H7 (cell line): ENCODE measurements at regions not wholly inside any gene's neighbourhood (a gene's known extent, or its start where the extent isn't known, plus 50 kb on each side); places are given as distances from the start of the nearest gene placed in this dataset.

ENCODE experiments used
- DNase-seq: peaks from one replicate; pipeline ENCODE4 v3.0.0; 2012
- H3K27me3 ChIP-seq: 2 replicates; pipeline ENCODE4 v1.6.0; 2011; ENCODE audit warnings: mild to moderate bottlenecking, low read length; ENCODE audit not compliant: control insufficient read depth, insufficient read depth
- H3K36me3 ChIP-seq: replicated peaks from 2 replicates; pipeline ENCODE4 v1.5.1; 2011; ENCODE audit warnings: low read length; ENCODE audit not compliant: control insufficient read depth, insufficient read depth
- H3K4me3 ChIP-seq: 2 replicates; pipeline ENCODE4 v1.5.1; 2011; ENCODE audit warnings: low read depth, mild to moderate bottlenecking, control low read depth, low read length, moderate library complexity; ENCODE audit not compliant: insufficient read depth

GRCh38 chr12:116640281-116640680 is 81.1 kb downstream of the MAP1LC3B2 start:
- no peaks in the 10 kb centered on the region for H3K36me3 ChIP-seq
- no peak for DNase-seq
- no peak overlapping the region for H3K4me3 ChIP-seq
- H3K27me3 ChIP-seq: no peaks in the 10 kb centered on the region

GRCh38 chr12:116639765-116640164 is 80.6 kb downstream of the MAP1LC3B2 start:
- no peaks in the 10 kb centered on the region for H3K36me3 ChIP-seq
- H3K4me3 ChIP-seq: no peak overlapping the region
- no peaks in the 10 kb centered on the region for H3K27me3 ChIP-seq
- DNase-seq: no peak

- no peak for DNase-seq
- Histone ChIP-seq H3K36me3 (no peaks in the 10 kb centered on the region), H3K4me3 (no peak overlapping the region), H3K27me3 (no peaks in the 10 kb centered on the region)
Observed at GRCh38 chr12:116638376-116638775, 79.2 kb downstream of the MAP1LC3B2 start.

- DNase-seq: no peak
- H3K36me3 ChIP-seq: no peaks in the 10 kb centered on the region
- H3K4me3 ChIP-seq: no peak overlapping the region
- no peaks in the 10 kb centered on the region for H3K27me3 ChIP-seq
Observed at GRCh38 chr12:116637589-116638150, 78.5 kb downstream of the MAP1LC3B2 start.

- H3K4me3 ChIP-seq: no peak overlapping the region
- H3K27me3 ChIP-seq: no peaks in the 10 kb centered on the region
- no peak for DNase-seq
- H3K36me3 ChIP-seq: no peaks in the 10 kb centered on the region
Observed at GRCh38 chr12:116636608-116637519, 77.7 kb downstream of the MAP1LC3B2 start.

- no peak for DNase-seq
- Histone ChIP-seq H3K36me3 (no peaks in the 10 kb centered on the region), H3K4me3 (no peak overlapping the region), H3K27me3 (no peaks in the 10 kb centered on the region)
Observed at GRCh38 chr12:116635487-116635886, 76.3 kb downstream of the MAP1LC3B2 start.

- Histone ChIP-seq H3K4me3 (no peak overlapping the region), H3K27me3 (no peaks in the 10 kb centered on the region), H3K36me3 (no peaks in the 10 kb centered on the region)
- DNase-seq: no peak
Observed at GRCh38 chr12:116633476-116633875, 74.3 kb downstream of the MAP1LC3B2 start.

- H3K36me3 ChIP-seq: no peaks in the 10 kb centered on the region
- H3K4me3 ChIP-seq: no peak overlapping the region
- DNase-seq: peak; percentile 54
- no peaks in the 10 kb centered on the region for H3K27me3 ChIP-seq
Observed at GRCh38 chr12:116631619-116632018, 72.4 kb downstream of the MAP1LC3B2 start.

- Histone ChIP-seq H3K36me3 (no peaks in the 10 kb centered on the region), H3K4me3 (no peak overlapping the region), H3K27me3 (no peaks in the 10 kb centered on the region)
- DNase-seq: no peak
Observed at GRCh38 chr12:116630762-116631161, 71.6 kb downstream of the MAP1LC3B2 start.

GRCh38 chr12:116629480-116629879 is 70.3 kb downstream of the MAP1LC3B2 start:
- Histone ChIP-seq H3K4me3 (no peak overlapping the region), H3K36me3 (no peaks in the 10 kb centered on the region), H3K27me3 (no peaks in the 10 kb centered on the region)
- no peak for DNase-seq

GRCh38 chr12:116628989-116629388 is 69.8 kb downstream of the MAP1LC3B2 start:
- no peaks in the 10 kb centered on the region for H3K36me3 ChIP-seq
- no peak overlapping the region for H3K4me3 ChIP-seq
- no peak for DNase-seq
- no peaks in the 10 kb centered on the region for H3K27me3 ChIP-seq

GRCh38 chr12:116628450-116628793 is 69.2 kb downstream of the MAP1LC3B2 start:
- no peak overlapping the region for H3K4me3 ChIP-seq
- no peak for DNase-seq
- H3K36me3 ChIP-seq: no peaks in the 10 kb centered on the region
- no peaks in the 10 kb centered on the region for H3K27me3 ChIP-seq
